ENCODE measurements at regions not wholly inside any gene's neighbourhood (a gene's known extent, or its start where the extent isn't known, plus 50 kb on each side); places are given as distances from the start of the nearest gene placed in this dataset.
A peak's percentile ranks its signal among the peaks of the same experiment; 100 is the strongest.

GRCh38 chr4:173761938-173762337, 231.9 kb upstream of the HAND2 start:
- DNase-seq (ENCODE audit: low read depth): no peak
- TF ChIP-seq, protein P1, sequence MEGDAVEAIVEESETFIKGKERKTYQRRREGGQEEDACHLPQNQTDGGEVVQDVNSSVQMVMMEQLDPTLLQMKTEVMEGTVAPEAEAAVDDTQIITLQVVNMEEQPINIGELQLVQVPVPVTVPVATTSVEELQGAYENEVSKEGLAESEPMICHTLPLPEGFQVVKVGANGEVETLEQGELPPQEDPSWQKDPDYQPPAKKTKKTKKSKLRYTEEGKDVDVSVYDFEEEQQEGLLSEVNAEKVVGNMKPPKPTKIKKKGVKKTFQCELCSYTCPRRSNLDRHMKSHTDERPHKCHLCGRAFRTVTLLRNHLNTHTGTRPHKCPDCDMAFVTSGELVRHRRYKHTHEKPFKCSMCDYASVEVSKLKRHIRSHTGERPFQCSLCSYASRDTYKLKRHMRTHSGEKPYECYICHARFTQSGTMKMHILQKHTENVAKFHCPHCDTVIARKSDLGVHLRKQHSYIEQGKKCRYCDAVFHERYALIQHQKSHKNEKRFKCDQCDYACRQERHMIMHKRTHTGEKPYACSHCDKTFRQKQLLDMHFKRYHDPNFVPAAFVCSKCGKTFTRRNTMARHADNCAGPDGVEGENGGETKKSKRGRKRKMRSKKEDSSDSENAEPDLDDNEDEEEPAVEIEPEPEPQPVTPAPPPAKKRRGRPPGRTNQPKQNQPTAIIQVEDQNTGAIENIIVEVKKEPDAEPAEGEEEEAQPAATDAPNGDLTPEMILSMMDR (conservative IDR thresholded peaks at IDR 0.05; ENCODE audit: low read depth, low read length): no peak

DNA sequence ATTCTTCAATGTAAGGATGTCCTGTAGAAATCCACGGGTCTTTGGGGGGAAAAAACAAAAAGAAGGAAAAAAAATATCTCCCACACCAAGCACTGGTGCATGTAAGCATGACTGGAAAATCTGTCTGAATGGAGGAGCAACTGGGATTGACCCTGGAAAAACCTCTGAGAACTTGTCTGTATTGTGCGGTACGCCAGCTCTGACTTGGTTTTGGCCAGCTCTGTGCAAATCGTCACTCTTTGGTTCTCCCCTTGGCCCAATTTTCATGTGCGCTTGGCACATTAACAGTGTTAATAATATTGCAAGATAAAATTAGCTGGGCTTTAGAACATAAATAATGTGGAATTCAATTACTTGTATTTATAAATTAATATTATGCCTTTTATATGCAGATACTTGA, 231.2 kb upstream of the HAND2 start:
- TF ChIP-seq, protein P1 (conservative IDR thresholded peaks at IDR 0.05; ENCODE audit: low read depth, low read length): no peak
- DNase-seq (ENCODE audit: low read depth): no peak
- H3K4me3 ChIP-seq (ENCODE audit: low read depth, low read length): no peak overlapping the region

More at GRCh38 chr4:173761938-173762337, 231.9 kb upstream of the HAND2 start:
- no peak overlapping the region for H3K4me3 ChIP-seq (ENCODE audit: low read depth, low read length)

DNA sequence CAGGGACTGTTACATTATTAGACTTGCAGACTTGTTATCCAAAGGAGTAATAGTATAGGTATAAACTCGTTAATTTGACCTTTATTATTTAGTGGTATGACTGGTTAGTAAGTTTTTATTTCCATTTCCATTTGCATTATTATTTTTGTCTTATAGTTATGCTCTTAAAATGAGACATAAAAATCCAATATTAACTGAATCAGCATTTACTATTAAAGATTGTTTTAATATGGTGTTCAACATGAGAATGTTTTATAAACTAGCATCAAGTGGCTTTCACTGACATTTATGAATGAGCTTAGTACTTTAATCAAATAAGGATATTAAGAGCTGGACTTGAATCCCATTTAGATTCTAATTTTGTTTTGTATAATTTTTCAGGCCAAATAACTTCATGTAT, 228.1 kb upstream of the HAND2 start:
- DNase-seq (ENCODE audit: low read depth): no peak
- TF ChIP-seq, protein P1 (conservative IDR thresholded peaks at IDR 0.05; ENCODE audit: low read depth, low read length): no peak
- no peak overlapping the region for H3K4me3 ChIP-seq (ENCODE audit: low read depth, low read length)

DNA sequence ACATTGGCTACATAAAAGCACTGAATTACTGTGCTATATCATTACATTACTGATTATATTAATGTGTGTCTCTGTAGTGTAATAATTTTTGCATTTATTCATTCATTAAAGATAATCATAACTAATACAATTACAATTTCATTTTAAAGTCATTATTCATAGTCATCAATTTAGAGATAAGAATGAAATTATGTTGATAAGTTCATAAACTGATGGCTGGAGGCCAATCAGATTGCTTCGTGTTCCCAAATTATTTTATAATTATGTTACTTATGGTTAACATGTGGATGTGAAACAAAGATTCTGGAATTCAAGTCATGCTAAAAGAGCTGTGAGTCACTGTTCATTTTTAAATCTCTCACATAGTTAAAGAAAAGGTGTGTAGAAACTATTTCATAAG, 223.4 kb upstream of the HAND2 start:
- no peak for DNase-seq (ENCODE audit: low read depth)
- H3K4me3 ChIP-seq (ENCODE audit: low read depth, low read length): no peak overlapping the region
- TF ChIP-seq, protein P1 (conservative IDR thresholded peaks at IDR 0.05; ENCODE audit: low read depth, low read length): no peak

DNA sequence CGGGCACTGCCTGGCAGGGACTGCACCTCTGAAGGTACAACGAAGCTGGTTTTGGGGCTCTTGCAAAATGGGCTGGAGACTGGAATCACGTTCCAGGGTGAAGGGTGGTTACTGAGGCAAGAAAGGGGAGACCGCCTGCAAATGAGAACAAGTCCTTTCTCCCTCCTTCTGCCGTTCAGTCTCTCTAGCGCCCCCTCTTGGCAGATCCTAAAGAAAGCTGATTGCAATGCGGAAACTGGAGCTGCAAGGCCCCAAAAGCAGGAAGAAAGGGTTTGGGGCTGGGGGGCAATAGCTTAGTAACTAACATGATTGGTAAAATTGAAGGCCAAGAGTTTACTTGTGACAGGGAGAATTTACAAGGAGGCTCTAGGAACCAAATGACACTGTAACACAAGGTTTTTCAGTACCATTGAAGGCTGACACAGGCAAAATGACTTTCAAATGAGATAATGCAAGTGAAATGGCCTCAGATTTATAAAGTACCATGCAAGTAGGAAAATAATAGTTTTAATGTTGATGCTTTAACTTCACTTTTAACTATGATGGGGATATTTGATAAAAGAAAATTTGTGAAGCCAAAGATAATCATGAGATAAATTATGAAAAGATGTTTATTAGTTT, 222.7 kb upstream of the HAND2 start:
- H3K4me3 ChIP-seq (ENCODE audit: low read depth, low read length): no peak overlapping the region
- TF ChIP-seq, protein P1 (conservative IDR thresholded peaks at IDR 0.05; ENCODE audit: low read depth, low read length): peak; percentile 34
- DNase-seq (ENCODE audit: low read depth): peak; percentile 9

DNA sequence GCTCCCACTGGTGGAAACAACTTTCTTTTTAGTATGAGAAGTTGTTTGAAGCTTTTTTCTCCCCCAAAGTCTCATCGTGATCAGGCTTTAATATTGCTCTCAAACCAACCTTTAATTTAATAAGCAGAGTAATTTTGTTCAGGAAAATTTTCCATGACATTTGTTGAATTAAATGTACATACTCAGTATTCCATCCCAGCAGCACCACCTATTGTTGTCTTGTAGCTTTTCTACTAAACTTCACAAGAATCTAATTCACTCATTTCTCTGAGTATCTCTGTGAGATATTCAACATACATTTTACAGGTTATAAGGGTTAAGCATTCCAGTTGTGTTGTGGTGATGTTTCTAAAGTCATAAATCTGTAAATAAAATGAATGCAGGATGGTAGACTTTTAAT, 218.3 kb upstream of the HAND2 start:
- TF ChIP-seq, protein P1 (conservative IDR thresholded peaks at IDR 0.05; ENCODE audit: low read depth, low read length): no peak
- peak; percentile 13 for DNase-seq (ENCODE audit: low read depth)
- no peak overlapping the region for H3K4me3 ChIP-seq (ENCODE audit: low read depth, low read length)

DNA sequence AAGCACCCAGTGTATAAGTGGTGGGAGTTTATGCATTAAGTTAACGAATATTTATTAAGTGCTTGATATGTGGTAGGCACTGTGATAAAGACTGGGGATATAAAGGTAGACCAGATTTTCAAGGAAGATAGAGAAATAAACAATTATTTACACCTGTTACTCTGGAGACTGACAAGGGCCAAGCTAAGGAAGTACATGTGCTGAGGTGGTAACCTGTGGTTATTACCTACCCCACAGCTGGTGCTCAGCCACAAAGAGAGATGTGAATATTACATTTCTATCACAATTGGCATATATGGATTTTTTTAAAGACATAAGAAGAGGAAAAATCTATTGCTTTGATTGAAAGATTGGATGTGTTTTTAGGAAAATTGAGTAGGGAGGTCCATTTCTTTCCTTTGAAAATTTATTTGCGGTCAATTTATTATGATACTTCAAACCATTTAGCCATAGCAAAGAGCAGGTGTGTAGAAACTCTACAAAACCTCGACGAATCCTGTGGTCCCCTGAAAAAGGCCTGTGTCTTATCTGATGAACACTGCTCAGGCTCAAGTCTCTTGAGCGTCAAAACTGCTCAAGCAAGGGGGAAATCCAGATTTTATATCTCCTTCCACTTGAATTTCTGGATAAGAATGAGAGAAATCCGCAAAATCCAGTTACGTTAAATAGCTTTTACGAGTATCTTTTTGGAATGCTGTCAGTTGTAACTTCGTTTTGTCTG, 217.7 kb upstream of the HAND2 start:
- TF ChIP-seq, protein P1 (conservative IDR thresholded peaks at IDR 0.05; ENCODE audit: low read depth, low read length): no peak
- no peak for DNase-seq (ENCODE audit: low read depth)
- no peak overlapping the region for H3K4me3 ChIP-seq (ENCODE audit: low read depth, low read length)
